ENCODE measurements at regions not wholly inside any gene's neighbourhood (a gene's known extent, or its start where the extent isn't known, plus 50 kb on each side); places are given as distances from the start of the nearest gene placed in this dataset.
A peak's percentile ranks its signal among the peaks of the same experiment; 100 is the strongest.

DNA sequence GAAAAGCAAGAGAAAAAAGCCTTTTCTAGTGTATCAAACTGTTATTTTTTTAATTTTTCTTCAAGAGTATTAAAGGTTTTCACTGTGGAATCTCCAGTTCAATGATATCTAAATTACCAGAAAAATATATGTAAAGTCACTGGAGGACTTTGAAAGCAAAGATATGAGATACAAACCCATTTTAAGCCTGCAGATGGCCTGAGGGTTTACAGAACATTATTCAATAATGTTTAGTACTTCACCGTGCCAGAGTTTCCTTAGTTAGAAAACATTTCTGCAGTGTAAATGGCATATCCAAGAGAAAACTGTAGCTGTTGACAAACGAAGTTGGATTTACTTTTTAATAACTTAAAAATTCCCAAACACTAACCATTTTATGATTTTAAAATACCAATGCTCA, 529.4 kb upstream of the AGTR1 start:
- DNase-seq (ENCODE audit: low read depth) = no peak
- no peaks in the 10 kb centered on the region for H3K36me3 ChIP-seq (ENCODE audit: control insufficient read depth, insufficient read depth, low read length)
- no peak overlapping the region for H3K4me3 ChIP-seq (ENCODE audit: low read depth, low read length)
- no peaks in the 10 kb centered on the region for H3K27me3 ChIP-seq (ENCODE audit: control insufficient read depth, insufficient read depth, low read length)
- no peak for FAIRE-seq
- TF ChIP-seq CTCF (IDR thresholded peaks at IDR 0.05; ENCODE audit: insufficient read depth, low read length, severe bottlenecking) = no peak

DNA sequence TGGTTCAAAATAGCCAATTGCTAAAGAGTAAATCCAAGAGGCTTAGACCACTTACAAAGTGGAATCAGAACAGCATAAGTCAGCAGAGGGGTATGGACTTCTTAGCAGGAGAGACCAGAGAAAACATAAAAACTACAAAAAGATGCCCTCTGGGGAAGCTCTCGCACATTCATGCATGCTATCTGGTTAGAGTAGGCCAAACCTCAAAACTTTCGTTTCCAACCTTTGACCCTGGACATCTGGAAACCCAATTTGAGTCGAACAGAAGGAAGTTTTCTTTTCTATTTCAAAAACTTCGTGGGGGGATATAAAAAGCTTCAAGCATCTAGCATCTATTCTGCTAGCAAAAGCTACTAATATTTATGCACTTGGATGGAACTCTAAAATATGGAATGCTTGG, 523.9 kb upstream of the AGTR1 start:
- H3K4me3 ChIP-seq (ENCODE audit: low read depth, low read length) = no peak overlapping the region
- DNase-seq (ENCODE audit: low read depth) = no peak
- H3K36me3 ChIP-seq (ENCODE audit: control insufficient read depth, insufficient read depth, low read length) = no peaks in the 10 kb centered on the region
- no peak for FAIRE-seq
- TF ChIP-seq CTCF (IDR thresholded peaks at IDR 0.05; ENCODE audit: insufficient read depth, low read length, severe bottlenecking) = no peak
- H3K27me3 ChIP-seq (ENCODE audit: control insufficient read depth, insufficient read depth, low read length) = no peaks in the 10 kb centered on the region

DNA sequence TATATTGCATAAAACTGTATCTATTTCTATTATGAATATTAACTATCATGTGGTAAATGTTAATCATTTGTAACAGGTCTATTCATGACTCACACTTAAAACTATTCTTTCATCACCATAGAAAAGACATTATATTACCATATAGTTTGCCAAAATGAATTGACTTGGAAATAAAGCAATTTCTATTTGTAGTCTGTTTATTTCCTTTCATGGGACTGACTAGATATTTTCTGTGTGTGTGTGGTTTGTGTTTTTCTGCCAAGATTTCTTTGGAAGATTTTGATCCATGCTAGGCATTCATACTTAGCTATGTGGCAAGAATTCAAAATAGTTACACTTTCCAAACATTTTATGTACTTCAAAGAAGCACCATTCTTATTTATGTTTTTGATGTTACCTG, 522.5 kb upstream of the AGTR1 start:
- Histone ChIP-seq H3K4me3 (ENCODE audit: low read depth, low read length) (no peak overlapping the region), H3K27me3 (ENCODE audit: control insufficient read depth, insufficient read depth, low read length) (no peaks in the 10 kb centered on the region), H3K36me3 (ENCODE audit: control insufficient read depth, insufficient read depth, low read length) (no peaks in the 10 kb centered on the region)
- DNase-seq (ENCODE audit: low read depth) (peak; percentile 18), FAIRE-seq (no peak)
- no peak for TF ChIP-seq CTCF (IDR thresholded peaks at IDR 0.05; ENCODE audit: insufficient read depth, low read length, severe bottlenecking)

DNA sequence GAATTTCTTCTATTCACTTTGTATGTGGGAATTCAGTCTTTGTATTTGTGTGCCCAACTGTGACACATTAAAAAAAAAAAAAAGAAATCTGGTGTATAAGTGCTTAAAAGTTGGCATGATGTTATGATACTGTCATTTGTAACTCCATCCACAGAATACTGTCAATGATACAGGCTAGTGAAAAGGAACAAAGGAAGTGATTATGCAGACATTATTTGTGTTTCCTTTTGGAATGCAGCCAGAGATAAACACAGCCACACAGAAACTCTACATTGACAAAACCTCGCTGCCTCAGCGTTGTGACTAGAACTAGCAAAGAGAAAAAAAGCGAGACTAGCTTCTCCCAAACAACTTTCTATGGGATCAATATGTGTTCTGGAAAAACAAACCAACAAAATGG, 519.2 kb upstream of the AGTR1 start:
- FAIRE-seq = no peak
- no peak for TF ChIP-seq CTCF (IDR thresholded peaks at IDR 0.05; ENCODE audit: insufficient read depth, low read length, severe bottlenecking)
- Histone ChIP-seq H3K36me3 (ENCODE audit: control insufficient read depth, insufficient read depth, low read length) (no peaks in the 10 kb centered on the region), H3K4me3 (ENCODE audit: low read depth, low read length) (no peak overlapping the region), H3K27me3 (ENCODE audit: control insufficient read depth, insufficient read depth, low read length) (no peaks in the 10 kb centered on the region)
- peak; percentile 29 for DNase-seq (ENCODE audit: low read depth)

DNA sequence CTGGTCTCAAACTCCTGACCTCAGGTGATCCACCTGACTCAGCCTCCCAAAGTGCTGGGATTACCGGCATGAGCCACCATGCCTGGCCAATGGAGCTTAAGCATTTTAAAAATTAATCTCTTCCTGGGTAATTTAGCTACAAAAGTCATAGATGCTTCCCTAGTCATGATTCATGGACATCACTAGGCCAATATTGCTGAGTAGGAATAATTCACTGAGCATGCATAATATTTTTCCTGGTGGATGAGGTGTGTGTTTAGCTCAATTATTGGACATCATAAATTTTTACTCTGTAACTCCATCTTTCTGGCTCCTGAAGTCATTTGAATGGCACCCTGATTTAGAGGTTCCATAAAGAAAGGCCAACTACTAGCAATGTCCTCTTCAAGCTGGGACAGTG, 512.9 kb upstream of the AGTR1 start:
- H3K27me3 ChIP-seq (ENCODE audit: control insufficient read depth, insufficient read depth, low read length) = no peaks in the 10 kb centered on the region
- no peaks in the 10 kb centered on the region for H3K36me3 ChIP-seq (ENCODE audit: control insufficient read depth, insufficient read depth, low read length)
- no peak for TF ChIP-seq CTCF (IDR thresholded peaks at IDR 0.05; ENCODE audit: insufficient read depth, low read length, severe bottlenecking)
- no peak overlapping the region for H3K4me3 ChIP-seq (ENCODE audit: low read depth, low read length)
- no peak for FAIRE-seq
- no peak for DNase-seq (ENCODE audit: low read depth)

DNA sequence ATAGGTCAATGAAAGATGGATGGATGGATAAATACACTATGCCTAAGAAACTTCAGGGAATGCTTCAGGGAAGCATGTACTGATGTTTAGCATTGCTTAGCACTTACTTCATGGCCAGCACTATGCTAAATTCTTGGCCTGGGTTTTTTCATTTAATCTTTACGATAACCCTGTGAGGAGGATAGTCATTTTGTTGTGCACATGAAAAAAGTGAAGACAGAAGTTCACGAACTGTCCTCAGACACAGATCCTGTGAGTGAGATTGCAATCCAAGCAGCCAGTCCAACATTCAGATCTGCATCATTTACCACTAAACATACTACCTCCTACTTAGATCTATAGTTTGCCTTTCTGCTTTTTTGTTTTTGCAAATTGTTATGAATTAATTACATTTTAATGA, 510.8 kb upstream of the AGTR1 start:
- no peak for TF ChIP-seq CTCF (IDR thresholded peaks at IDR 0.05; ENCODE audit: insufficient read depth, low read length, severe bottlenecking)
- DNase-seq (ENCODE audit: low read depth) = no peak

More for the DNA sequence above, 510.8 kb upstream of the AGTR1 start:
- Histone ChIP-seq H3K27me3 (ENCODE audit: control insufficient read depth, insufficient read depth, low read length) (no peaks in the 10 kb centered on the region), H3K36me3 (ENCODE audit: control insufficient read depth, insufficient read depth, low read length) (no peaks in the 10 kb centered on the region), H3K4me3 (ENCODE audit: low read depth, low read length) (no peak overlapping the region)
- no peak for FAIRE-seq
